ENCODE measurements at regions not wholly inside any gene's neighbourhood (a gene's known extent, or its start where the extent isn't known, plus 50 kb on each side); places are given as distances from the start of the nearest gene placed in this dataset.

- H3K4me3 ChIP-seq (ENCODE audit: low read depth, low read length) = no peak overlapping the region
- no peak for DNase-seq (ENCODE audit: low read depth)
- no peak for TF ChIP-seq CTCF (IDR thresholded peaks at IDR 0.05; ENCODE audit: insufficient read depth, low read length)
These were observed 1187.6 kb downstream of the CDH12 start for GRCh38 chr5:21665524-21665923.

GRCh38 chr5:21663082-21663481, 1190.1 kb downstream of the CDH12 start:
- no peak for TF ChIP-seq CTCF (IDR thresholded peaks at IDR 0.05; ENCODE audit: insufficient read depth, low read length)
- DNase-seq (ENCODE audit: low read depth) = no peak
- H3K4me3 ChIP-seq (ENCODE audit: low read depth, low read length) = no peak overlapping the region

- TF ChIP-seq CTCF (IDR thresholded peaks at IDR 0.05; ENCODE audit: insufficient read depth, low read length) = no peak
- no peak for DNase-seq (ENCODE audit: low read depth)
- H3K4me3 ChIP-seq (ENCODE audit: low read depth, low read length) = no peak overlapping the region
These were observed 1192.0 kb downstream of the CDH12 start for GRCh38 chr5:21661184-21661583.

- TF ChIP-seq CTCF (IDR thresholded peaks at IDR 0.05; ENCODE audit: insufficient read depth, low read length) = no peak
- DNase-seq (ENCODE audit: low read depth) = no peak
- H3K4me3 ChIP-seq (ENCODE audit: low read depth, low read length) = no peak overlapping the region
These were observed 1198.6 kb downstream of the CDH12 start for GRCh38 chr5:21654556-21654955.

- no peak overlapping the region for H3K4me3 ChIP-seq (ENCODE audit: low read depth, low read length)
- DNase-seq (ENCODE audit: low read depth) = no peak
- no peak for TF ChIP-seq CTCF (IDR thresholded peaks at IDR 0.05; ENCODE audit: insufficient read depth, low read length)
These were observed 1203.2 kb downstream of the CDH12 start for GRCh38 chr5:21649969-21650368.

GRCh38 chr5:21646469-21646868, 1206.7 kb downstream of the CDH12 start:
- no peak overlapping the region for H3K4me3 ChIP-seq (ENCODE audit: low read depth, low read length)
- TF ChIP-seq CTCF (IDR thresholded peaks at IDR 0.05; ENCODE audit: insufficient read depth, low read length) = no peak
- no peak for DNase-seq (ENCODE audit: low read depth)

GRCh38 chr5:21644032-21644431, 1209.1 kb downstream of the CDH12 start:
- no peak for DNase-seq (ENCODE audit: low read depth)
- H3K4me3 ChIP-seq (ENCODE audit: low read depth, low read length) = no peak overlapping the region
- no peak for TF ChIP-seq CTCF (IDR thresholded peaks at IDR 0.05; ENCODE audit: insufficient read depth, low read length)
